ENCODE measurements at regions not wholly inside any gene's neighbourhood (a gene's known extent, or its start where the extent isn't known, plus 50 kb on each side); places are given as distances from the start of the nearest gene placed in this dataset.

GRCh38 chr14:38838979-38839323 is 264.1 kb downstream of the SEC23A start:
- TF ChIP-seq POLR2A (IDR thresholded peaks at IDR 0.05): no peak
- no peak for TF ChIP-seq CTCF (IDR thresholded peaks at IDR 0.05)

Measured in body of pancreas (tissue), 4 donors.